Fibroblast of skin of left biceps (primary cell): ENCODE measurements at regions not wholly inside any gene's neighbourhood (a gene's known extent, or its start where the extent isn't known, plus 50 kb on each side); places are given as distances from the start of the nearest gene placed in this dataset.
"Not testable (repeated sequence)": the region's sequence is repeated elsewhere in the genome, so short reads cannot be mapped to it uniquely, and the experiment has no call there.

Experiments
- DNase-seq, 2 experiments: peaks; one replicate each; pipeline ENCODE4 v3.0.0-alpha.2; 2013; ENCODE audit warnings: low read depth in 2 of 2

- DNase-seq, result no peak
Observed at GRCh38 chr7:83306502-83306901, 143.8 kb upstream of the PCLO start.

- DNase-seq, result no peak
Observed at GRCh38 chr7:83305027-83305426, 142.3 kb upstream of the PCLO start.

- DNase-seq, result no peak
Observed at GRCh38 chr7:83301416-83301815, 138.7 kb upstream of the PCLO start.

- no peak for DNase-seq
Observed at GRCh38 chr7:83290211-83290610, 127.5 kb upstream of the PCLO start.

GRCh38 chr7:83289419-83289993 lies 126.8 kb upstream of the PCLO start:
- DNase-seq, result no peak

GRCh38 chr7:83280671-83281070 lies 118.0 kb upstream of the PCLO start:
- DNase-seq, result no peak

GRCh38 chr7:83276250-83276649 lies 113.6 kb upstream of the PCLO start:
- DNase-seq, result no peak

GRCh38 chr7:83273699-83274098 lies 111.0 kb upstream of the PCLO start:
- no peak for DNase-seq

GRCh38 chr7:83271212-83272099 lies 108.8 kb upstream of the PCLO start:
- peak in 1 of 2 experiments; percentile 14 for DNase-seq

GRCh38 chr7:83270407-83270806 lies 107.7 kb upstream of the PCLO start:
- no peak for DNase-seq

GRCh38 chr7:83267141-83267631 lies 104.5 kb upstream of the PCLO start:
- DNase-seq, result no peak

GRCh38 chr7:83263442-83264034 lies 100.9 kb upstream of the PCLO start:
- DNase-seq, result not testable (repeated sequence)

- no peak for DNase-seq
Observed at GRCh38 chr7:83259064-83259463, 96.4 kb upstream of the PCLO start.

- DNase-seq, result no peak
Observed at GRCh38 chr7:83248000-83248399, 85.3 kb upstream of the PCLO start.

- DNase-seq, result not testable (repeated sequence)
Observed at GRCh38 chr7:83219231-83219630, 56.5 kb upstream of the PCLO start.

- no peak for DNase-seq
Observed at GRCh38 chr7:83212883-83213282, 50.2 kb upstream of the PCLO start.
